GM12875 (cell line): ENCODE measurements at regions not wholly inside any gene's neighbourhood (a gene's known extent, or its start where the extent isn't known, plus 50 kb on each side); places are given as distances from the start of the nearest gene placed in this dataset.

ENCODE experiments used
- H3K4me3 ChIP-seq: one replicate; pipeline ENCODE4 v1.5.1; 2011; ENCODE audit warnings: low read depth, low read length, control low read depth
- TF ChIP-seq, protein P1 (sequence below): IDR thresholded peaks from 2 replicates; pipeline ENCODE4 v1.5.1; 2011; ENCODE audit warnings: low read depth, mild to moderate bottlenecking, control low read depth, inconsistent platforms, low read length, moderate library complexity, borderline replicate concordance; ENCODE audit not compliant: insufficient read depth

- no peak overlapping the region for H3K4me3 ChIP-seq
- TF ChIP-seq, protein P1, sequence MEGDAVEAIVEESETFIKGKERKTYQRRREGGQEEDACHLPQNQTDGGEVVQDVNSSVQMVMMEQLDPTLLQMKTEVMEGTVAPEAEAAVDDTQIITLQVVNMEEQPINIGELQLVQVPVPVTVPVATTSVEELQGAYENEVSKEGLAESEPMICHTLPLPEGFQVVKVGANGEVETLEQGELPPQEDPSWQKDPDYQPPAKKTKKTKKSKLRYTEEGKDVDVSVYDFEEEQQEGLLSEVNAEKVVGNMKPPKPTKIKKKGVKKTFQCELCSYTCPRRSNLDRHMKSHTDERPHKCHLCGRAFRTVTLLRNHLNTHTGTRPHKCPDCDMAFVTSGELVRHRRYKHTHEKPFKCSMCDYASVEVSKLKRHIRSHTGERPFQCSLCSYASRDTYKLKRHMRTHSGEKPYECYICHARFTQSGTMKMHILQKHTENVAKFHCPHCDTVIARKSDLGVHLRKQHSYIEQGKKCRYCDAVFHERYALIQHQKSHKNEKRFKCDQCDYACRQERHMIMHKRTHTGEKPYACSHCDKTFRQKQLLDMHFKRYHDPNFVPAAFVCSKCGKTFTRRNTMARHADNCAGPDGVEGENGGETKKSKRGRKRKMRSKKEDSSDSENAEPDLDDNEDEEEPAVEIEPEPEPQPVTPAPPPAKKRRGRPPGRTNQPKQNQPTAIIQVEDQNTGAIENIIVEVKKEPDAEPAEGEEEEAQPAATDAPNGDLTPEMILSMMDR = no peak
These were observed 153.4 kb downstream of the SEC61B start for GRCh38 chr9:99375481-99375880.

DNA sequence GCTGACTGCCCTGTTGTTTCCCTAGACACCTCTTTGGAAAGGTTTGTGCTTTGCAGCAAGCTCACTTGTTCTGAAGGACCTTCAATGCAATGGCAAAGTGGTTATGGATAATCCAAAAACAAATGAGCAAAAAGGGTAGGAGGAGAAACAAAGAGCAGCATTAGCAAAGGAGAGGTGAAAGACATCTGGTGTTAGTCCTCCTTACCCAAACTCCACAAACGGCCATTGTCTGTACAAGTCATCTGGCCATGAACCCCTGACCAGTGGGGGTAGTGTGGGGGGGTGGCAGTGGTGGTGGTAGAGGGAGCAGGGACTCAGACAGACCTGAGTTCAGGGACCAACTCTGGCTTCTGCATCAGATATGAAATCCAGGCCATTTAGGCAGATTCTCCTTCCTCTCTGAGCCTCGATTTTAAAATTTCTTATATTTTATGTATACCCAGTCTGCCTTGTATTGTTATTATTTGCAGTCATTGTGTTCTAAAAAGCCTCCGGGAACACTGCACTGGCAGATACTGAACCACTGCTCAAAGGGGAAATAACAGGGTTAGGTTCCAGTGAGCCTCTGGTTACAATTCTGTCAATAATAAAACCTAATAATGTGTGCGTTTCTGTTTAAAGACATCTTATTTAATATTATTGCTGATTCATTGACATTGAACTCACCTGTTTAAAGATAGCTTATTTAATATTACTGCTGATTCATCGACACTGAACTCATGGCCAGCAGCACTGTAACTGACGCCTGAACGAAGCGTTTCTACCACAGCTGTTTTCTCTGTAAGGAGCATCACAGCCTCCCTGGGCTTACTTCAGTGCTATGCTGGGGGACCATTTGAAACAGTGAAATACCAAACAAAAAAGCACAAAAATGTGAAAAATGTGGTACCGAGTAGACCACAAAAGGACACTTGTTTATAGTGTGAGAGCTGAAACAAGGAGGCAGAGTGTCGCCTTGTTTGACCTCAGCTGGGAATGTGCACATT is 156.0 kb downstream of the SEC61B start:
- H3K4me3 ChIP-seq = no peak overlapping the region

GRCh38 chr9:99383536-99383935 is 161.5 kb downstream of the SEC61B start:
- H3K4me3 ChIP-seq = no peak overlapping the region
- TF ChIP-seq, protein P1 = no peak

More for the DNA sequence above, 156.0 kb downstream of the SEC61B start:
- TF ChIP-seq, protein P1 = no peak

DNA sequence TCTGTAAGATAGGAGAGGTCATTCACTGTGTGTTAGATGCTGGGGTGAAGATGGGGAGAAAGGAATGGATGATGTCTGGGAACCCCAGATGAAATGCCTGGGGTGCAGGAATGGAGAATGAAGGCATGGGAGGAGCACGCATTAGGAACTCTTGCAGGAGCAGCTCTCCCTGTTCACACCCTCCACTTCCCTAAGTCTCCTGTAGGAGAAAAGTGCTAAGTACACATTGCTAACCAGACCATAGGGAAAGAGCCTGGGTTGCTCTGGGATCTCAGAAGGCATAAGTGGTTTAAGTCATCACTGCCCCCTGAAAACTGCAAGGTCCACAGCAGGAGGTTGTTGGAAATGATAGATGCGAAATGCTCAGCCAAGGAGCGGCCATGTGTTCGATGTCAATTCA is 163.1 kb downstream of the SEC61B start:
- no peak overlapping the region for H3K4me3 ChIP-seq
- TF ChIP-seq, protein P1 = no peak

GRCh38 chr9:99385814-99386279 is 163.8 kb downstream of the SEC61B start:
- TF ChIP-seq, protein P1 = no peak
- H3K4me3 ChIP-seq = no peak overlapping the region

GRCh38 chr9:99387431-99387830 is 165.3 kb downstream of the SEC61B start:
- TF ChIP-seq, protein P1 = no peak
- H3K4me3 ChIP-seq = no peak overlapping the region
